ENCODE measurements at regions not wholly inside any gene's neighbourhood (a gene's known extent, or its start where the extent isn't known, plus 50 kb on each side); places are given as distances from the start of the nearest gene placed in this dataset.
"Not testable (repeated sequence)": the region's sequence is repeated elsewhere in the genome, so short reads cannot be mapped to it uniquely, and the experiment has no call there.

DNA sequence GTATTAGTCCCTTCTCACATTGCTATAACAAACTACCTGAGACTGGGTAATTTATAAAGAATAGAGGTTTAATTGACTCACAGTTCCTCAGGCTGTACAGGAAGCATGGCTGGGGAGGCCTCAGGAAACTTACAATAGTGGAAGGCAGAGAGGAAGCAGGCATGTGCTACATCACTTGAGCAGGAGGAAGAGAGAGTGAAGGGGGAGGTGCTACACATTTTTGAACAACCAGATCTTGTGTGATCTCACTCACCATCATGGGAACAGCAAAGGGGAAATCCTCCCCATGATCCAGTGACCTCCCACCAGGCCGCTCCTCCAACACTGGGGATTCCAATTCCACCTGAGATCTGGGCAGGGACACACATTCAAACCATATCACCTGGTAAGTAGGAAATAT is 630.6 kb downstream of the QKI start:
- DNase-seq, result no peak

DNA sequence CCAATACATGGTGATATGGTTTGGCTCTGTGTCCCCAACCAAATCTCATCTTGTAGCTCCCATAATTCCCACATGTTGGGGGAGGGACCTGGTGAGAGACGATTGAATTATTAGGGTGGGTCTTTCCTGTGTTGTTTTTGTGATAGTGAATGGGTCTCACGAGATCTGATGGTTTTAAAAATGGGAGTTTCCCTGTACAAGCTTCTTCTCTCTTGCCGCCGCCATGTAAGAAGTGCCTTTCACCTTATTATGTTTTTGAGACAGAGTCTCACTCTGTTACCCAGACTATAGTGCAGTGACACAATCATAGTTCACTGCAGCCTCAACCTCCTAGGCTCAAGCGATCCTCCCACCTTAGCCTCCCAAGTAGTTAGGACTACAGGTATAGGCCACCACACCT is 629.1 kb downstream of the QKI start:
- DNase-seq, result not testable (repeated sequence)

DNA sequence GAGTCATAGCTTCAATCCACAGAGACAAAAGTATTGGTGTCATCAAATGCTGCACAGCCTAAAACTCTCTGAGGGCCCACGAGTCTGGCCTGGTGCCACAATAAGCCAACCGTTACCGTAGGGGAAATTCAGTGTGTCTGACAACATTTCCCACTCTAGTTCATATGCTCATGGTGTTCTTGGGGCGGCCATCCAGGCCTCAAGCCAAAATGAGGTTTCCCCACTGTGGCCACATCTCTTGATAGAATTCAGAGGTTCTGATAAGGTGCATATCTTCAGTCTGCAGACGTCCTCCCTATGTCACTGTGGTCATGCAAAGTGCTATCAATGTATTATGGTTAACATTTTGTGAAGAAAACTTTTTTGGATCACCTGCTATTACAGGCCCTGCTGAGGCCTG is 627.7 kb downstream of the QKI start:
- DNase-seq, result no peak

DNA sequence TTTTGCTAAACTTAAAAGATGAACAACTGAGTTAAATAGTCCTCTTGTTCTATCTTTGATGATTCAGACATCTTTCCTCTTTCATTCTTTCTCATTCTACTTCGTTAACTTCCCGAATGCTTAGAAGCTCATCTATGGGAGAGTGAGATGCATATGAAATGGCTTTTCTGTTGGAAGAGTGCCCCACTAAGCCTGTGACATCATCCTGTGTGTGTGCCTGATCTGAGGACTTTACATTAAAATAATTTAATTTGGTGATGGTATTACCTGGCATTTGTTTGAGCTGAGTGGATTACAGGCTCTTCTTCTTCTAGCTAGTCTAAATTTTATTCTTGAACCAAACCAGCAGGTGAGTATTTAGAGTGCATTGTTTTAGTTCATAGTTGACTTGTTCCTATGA is 626.5 kb downstream of the QKI start:
- DNase-seq, result no peak

DNA sequence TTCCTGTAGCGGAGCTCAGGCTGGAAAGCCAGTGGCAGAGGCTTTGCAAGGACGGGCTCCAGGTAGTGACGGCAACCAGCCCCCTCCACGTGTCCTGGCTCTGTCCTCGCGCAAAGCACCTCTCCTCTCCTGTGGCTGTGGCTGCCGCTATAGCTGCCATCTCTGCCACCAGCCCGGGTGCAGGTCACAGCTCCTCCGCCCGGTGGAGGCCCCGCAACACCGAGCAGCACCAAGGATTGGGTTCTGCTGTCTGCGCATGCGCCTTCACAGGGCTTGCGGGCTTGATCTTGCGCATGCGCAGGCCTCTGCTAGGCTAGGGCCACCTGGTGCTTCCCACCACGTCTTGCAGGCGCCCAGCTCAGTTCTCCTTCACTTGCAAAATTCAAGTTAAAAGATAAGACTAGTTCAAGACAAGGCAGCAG is 625.4 kb downstream of the QKI start:
- no peak for DNase-seq

DNA sequence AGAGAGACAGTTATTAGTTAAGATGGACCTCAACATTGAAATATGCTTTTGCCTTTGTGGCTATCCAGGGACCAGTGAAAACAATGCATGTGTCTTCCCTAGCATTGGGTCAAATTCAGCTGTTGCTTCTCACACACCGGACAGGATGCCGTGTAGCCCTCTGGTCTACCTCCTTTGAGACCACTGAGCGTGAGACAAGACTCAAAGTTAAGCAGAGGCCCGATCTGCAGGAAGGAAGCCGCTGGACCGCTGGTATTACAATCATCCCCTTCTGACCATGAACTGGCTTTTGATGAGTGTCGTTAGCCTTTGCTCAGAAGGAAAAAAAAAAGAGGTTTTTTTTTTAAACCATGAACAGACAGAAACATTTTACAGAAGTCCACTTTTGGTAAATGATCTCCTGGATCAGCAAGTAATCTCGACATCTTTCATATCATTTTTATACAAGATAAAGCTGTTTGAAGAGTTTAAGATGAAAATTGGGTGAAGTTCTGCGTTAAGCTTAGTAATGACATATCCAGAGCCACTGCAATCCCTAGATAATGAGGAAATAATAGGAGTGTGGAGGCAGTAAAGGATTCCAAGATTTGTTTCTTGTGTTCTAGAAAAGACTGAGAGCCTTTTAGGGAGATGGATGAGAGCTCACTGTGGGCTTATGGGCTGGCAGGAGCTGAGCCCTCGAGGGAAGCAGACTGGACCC is 622.8 kb downstream of the QKI start:
- DNase-seq, result no peak

DNA sequence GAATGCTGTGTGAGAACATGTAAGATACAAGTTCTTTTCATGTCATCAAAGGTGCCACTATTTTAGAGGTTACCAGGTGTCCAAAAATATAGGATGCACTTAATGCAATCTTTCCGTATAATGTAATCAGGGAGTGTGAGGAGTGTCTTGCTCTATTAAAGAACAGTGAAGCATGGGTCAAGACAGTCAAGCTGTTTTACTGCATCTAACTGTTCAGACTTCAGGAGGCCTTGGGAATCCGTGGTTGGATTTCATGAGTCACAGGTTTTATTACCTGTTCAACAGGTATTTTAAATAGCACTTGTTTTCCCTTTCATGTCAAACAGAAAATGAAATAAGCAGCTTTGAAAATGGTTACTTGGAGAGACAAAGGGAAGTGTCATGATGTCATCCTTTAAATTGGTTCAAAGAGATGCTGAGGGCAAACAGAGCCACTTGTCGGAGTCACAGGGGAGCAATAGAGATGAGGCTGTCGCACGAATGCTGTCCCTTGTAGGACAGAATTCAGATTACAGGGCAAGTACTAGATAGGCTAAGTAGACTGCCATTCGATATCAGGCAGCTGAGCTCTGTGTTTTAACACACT is 621.5 kb downstream of the QKI start:
- DNase-seq, result no peak

DNA sequence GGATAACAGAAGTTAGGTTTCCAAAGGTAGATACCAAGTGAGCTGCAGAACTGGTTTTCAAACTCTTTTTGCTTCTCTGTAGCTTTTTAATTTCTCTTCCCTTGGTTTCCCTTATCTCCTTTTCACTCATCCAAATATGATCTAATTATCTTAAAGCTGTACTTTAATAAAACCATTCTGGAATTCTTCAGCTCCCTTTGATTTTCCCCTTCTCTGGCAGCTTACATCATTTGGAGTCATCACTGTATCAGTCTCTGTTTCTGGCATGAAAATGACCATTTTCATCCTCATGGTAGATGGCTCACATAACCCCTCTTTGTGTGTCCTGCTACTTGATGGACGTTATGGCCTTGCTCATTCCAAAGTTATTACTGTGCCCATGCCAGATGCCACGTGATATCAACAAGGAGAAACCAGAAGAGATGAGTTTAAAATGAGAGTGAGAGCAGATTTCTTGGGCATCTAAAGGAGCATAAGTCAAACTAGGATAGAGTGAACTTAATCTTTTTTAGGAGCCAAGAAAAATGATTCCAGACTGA is 620.2 kb downstream of the QKI start:
- no peak for DNase-seq

DNA sequence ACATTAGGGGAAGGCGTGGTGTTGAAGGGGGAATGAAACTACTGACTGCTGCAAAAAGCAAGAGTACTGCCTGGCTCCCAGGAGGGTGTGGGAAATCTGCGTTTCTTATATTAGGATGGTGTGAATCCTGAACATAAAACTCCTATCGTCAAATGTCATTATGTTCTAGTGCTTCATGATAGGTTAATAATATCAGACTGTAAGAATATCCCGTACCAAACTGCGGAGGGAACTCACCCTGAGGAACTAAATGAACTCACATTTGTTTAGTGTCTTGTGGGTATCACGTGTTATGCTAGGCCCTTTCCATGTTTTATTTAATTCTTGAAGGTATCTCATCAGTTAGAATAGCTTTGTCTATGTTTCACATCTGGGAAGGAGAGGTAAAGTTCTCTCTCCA is 610.7 kb downstream of the QKI start:
- DNase-seq, result no peak

DNA sequence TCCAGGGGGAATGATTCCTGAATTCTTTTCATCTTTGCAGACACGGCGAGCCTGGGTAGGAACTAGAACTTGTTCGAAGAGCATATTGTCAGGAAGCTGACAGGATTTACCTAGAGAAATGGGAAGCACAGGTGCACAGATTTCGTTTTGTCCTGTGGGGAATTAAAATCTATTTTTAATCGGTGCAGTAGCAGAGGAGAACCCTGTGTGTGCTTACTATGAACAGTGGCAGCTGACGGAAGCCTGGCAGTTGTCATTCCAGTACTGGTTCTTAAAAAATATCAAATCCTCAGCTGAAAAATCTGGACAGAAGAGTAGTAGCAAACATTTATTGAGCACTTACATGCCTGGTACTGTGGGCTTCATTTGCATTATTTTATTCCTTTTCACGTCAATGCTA is 609.0 kb downstream of the QKI start:
- no peak for DNase-seq

DNA sequence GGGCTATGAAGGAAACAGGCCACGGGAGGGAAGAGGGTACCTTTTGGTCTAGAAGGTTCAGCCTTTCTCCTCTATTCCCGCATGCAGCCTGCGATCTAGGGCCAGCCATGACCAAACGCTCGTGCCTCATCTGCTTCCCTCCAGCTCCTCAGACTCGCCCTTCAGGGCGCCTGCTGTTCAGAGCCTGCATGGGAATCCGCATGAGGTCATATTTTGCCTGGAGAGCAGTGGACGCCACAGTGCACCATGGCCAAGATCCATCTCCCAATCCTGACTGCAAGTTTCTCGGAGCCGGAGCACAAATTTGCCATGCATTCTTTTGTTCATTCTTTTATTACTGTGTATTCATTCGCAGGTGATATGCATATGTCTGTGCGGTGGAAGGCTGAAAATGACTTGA is 608.1 kb downstream of the QKI start:
- DNase-seq, result no peak

DNA sequence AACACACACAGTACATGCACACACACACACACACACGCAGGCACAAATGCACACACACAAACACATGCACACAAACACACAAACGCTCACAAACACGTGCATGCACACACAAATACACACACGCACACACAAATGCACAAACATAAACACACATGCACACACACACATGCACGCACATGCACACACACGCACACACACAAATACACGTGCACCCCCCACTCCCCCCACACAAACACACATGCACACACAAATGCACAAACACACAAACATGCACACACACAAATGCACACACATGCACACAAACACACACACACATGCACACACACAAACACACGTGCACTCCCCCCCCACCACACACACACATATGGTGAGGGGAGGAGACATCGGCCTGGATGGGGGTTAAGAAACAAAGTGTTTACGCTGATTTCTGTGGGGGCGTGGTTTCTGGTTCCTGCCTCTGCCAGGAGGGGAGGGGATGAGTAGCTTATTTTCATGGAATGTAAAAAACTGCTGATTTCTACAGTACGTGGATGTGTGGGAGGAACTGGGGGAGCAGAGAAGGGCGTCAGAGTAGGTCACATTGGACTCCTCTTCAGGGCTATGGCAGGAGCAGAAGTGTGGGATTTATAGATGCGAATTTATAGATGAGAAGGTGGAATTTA is 607.2 kb downstream of the QKI start:
- DNase-seq, result no peak

DNA sequence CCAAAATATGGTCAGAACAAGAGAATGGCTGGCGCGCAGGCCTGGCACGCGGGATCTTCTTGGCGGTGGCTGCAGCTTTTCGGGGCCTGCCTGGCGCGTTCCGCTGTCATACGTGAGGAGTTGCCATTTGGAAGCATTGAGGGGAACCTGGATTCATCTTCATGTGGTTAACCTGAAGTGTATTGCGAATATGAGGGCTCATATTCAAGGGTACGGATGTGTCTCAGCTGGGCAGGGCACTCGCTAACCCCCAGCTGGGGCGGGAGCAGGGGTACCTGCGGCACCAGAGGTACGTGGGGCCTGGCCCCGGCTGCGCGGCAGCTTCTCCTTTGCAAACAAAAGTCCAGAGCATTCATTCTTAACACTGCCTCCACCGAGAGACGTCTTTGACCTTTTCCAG is 605.6 kb downstream of the QKI start:
- DNase-seq, result no peak

DNA sequence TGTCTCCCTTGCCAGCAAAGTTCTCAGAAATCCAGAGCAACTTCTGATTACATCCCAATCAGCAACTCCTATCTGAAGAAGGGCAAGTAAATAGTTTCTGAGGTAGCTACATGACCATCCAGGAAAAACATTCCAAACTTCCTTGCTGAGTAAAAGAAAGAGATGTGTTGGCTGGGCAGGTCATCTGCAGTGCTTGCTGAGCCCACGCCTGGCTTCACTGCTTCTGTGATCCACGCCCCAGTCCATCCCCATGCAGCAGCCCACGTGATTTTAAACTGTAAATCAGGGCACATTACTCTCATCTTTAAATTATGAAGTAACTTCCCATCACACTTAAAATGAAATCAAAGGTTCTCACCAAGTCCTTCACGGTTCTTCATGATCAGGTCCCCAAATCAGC is 603.6 kb downstream of the QKI start:
- no peak for DNase-seq

DNA sequence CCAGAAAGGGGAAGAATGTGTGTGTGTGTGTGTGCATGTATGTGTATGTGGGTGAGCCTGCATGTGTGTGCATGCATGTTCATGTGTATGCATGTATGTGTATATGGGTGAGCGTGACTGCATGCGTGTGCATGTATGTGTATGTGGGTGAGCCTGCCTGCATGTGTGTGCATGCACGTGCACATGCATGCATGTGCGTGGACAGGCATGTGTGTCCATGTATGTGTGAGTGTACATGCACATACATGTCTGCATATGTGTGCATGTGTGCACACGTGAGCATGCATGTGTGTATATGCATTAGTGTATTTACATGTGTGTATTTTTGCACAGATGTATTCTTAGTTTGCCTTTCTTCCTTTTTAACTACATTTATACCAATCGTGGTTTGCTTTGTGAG is 601.5 kb downstream of the QKI start:
- no peak for DNase-seq

DNA sequence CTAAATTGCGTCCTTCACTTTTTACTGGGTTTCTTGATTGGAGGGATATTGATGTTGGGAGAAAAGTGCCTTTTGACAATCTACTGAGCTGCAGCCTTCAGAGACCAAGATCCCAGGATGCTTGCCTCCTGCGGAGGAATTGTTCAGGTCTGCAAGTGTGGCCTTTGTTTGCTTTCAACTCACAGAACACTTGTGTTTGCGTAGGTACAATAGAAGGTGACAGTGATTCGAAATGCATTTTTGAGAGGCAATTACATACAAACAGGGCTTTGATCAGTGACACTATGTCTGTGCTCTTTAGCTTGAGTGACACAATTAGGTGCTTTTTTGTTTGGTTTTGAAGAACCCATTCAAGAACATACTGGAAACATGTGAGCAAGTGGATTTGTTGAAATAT is 600.6 kb downstream of the QKI start:
- no peak for DNase-seq

DNA sequence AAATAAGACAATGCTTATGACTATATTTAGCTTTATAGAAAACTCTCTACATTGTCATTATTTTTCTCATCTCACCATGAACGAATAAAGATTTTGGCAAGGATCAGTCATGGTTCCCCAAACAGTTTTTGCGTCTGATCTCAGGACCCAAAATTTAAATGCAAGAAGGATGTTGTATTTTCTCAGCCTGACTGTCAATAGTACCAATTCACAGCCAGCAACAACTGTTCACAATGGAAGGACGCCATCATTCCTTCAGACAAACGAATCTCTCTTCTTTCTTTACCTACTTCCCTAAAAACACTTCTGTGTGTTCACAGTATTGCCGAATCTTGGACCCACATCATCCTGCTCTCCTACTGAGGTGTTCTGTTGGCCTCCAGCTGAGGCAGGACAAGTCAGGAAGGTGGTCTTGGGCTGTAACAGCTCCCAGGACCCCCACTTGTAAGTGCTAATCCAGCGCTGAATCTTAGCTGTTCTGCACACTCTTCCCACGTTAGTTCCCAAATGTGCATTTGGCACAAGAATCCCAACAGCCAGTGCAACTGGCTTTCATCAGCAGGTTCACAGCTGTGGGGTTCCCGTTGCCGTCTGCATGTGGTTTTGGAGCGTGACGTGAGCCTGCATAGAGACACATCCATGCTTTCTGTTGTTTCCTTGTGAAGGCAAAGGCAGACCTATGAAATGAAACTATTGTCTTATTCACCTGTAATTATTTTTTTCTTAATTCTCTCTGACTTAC is 600.0 kb downstream of the QKI start:
- no peak for DNase-seq

DNA sequence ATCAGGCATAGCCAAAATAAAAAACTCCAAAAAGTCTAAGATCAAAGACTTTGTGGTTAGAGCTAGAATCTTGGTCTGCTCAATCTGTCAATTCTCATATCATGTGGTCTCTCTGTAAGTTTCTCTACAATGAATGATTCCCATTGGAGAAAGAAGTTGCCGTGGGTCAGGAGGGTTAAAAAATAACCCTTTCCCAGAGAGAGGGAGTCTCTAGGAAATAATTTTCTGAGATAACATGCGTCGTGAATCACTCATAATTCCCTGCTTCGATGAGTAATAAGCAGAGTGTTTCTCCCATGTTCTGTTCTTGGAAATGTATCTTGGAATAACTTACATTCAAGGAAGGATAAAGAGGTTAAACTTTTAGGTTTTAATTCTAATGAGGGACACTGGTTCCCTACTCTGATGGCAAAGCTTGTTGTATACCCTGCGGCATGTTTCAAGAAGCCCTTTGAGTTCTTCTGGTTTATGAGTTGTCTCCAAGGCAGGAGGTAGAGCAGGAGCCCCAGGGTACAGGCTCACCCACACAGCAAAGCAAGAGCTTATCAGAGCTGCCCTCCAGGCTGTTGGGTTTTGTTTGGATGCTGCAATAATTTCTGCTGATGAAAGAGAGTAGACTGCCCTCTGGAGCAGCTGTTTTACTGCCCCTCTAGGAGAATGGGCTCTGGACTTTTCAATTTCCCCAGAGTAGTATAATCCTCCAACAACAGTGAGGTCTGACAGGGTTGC is 599.1 kb downstream of the QKI start:
- no peak for DNase-seq

DNA sequence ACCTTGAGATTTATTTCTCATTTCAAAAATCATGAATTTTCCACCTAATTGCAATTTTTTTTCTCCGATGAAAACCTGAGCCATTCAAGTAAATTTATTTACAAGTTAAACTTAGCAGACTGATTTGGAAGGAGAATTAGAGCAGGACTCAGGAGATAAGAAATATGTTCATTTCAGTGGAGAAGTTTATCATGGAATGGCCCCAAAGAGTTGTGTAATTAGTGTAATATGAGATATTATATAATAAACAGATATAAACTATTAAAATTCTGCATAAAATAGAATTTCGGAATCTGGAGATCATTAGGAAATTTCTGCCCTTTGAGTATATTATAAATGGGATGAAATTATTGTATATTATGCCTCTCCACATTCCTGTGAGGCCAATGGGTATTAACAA is 596.8 kb downstream of the QKI start:
- no peak for DNase-seq

DNA sequence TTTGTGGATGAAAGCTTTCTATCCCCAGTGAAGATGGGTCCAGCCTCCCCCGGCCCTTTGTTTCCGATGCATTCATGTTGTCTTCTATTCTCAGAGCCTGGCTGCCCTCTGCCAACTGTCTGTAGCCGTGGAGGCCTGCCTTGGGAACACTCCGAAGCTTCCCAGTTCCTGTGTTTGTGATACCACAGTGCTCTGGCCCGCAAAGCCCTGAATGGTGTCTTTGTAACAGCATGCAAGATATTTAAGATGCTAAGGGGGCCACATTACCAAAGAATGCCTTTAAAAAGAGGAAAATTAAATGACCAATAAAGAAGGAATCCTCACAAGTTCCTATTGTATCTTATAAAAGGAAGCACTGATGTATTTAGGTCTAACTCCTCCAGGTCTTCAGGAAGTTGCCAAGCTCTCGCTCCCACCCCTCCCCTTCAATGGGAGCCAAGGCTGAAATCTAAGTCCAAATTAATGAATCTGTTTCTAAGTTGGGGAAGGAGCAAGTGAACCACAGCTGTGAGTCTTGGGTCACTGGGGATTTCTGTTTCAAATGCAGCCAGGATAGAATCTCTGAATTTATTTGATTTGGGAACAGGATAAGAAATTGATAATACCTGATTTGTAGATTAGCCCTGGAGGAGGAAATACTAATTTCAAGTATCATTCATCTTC is 596.1 kb downstream of the QKI start:
- no peak for DNase-seq

DNA sequence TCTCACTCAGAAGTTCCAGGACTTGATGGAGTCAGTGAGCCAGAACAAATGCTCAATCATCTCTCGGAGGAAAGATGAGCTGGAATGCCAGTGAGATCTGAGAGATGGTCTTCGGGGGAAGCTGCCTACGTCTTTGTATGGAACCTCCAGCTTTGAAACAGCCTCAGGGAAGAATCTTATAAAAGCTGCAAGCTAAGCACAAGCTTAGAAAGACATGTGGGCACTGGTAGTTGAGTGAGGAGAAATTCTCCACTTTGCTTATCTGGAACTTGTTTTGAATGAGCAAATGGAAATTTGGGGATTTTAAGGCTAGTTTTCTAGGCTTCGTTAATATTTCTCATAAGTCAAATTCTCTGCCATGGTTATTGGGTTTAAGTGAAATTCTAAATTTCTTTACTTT is 594.4 kb downstream of the QKI start:
- DNase-seq, result no peak

DNA sequence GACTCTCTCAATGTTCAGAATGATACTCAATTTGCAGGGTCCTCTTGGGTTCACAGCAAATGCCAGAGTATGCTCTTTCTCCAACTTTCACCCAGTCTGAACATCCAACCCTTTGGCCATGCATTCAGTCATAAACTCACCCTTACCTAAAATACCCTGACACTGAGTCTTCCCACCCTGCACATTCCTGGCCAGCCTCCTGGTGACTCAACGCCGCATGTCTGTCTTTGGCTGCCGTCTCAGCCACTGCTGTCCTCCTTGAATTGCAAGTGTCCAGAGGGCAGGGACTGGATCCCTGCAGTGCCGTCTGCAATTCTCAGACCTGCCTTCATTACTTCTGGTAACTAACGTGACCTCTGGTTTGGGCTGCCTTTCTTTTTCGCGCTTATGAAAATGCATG is 593.4 kb downstream of the QKI start:
- DNase-seq, result no peak

Measured in activated effector memory CD4-positive, alpha-beta T cell treated with Interleukin-2 at 50 U/mL for 16 hours (primary cell).